Fibroblast of peridontal ligament (primary cell): ENCODE measurements at regions not wholly inside any gene's neighbourhood (a gene's known extent, or its start where the extent isn't known, plus 50 kb on each side); places are given as distances from the start of the nearest gene placed in this dataset.

Experiments
- DNase-seq: peaks from one replicate; pipeline ENCODE4 v3.0.0-alpha.2; 2010; ENCODE audit errors: extremely low read depth

DNA sequence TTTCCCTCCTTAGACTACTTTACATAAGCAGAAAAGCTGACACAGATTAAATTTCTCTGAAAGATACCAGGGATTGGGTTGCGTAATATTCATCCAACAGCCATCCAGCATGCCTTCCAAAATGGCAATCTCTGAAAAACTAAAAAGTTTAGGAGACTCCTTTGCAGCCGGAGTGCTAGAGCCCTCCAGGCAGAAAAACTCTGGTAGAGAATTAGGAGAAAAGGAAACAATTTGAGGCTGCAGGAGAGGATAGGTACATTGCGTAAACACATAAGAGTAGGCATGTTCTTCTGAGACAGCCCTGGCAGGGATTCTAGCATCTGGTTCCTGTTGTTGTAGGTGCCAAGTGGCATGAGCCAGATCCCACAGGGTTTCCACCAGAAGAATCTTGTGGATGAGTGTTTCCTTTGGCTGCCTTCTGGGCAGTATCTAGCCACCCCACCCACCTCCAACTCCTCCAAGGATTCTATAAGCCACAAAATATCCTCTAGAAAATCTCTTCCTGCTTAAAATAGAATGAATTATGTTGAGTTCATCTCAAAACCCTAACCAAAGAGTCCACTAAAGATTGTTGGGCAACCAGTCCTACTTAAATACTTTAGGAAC, 402.4 kb downstream of the HGF start:
- peak; percentile 98 for DNase-seq

DNA sequence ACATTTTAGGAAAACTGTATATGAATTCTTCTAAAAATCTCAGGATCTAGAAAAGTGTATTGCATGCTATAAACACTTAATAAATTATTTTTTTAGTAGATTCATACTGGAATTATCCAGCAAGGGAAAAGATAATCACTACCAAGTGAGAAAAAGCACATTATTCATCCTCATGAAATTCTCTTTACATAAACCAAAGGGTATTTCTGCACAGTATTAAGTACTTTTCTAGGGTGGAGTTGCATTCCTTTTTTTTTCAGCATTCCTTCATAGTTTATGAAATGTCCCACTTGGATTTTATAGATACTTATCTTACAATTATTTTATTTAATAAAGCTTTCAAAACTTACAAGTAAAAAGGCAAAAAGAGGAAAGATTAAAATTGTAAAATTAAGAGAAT, 403.3 kb downstream of the HGF start:
- peak; percentile 26 for DNase-seq

DNA sequence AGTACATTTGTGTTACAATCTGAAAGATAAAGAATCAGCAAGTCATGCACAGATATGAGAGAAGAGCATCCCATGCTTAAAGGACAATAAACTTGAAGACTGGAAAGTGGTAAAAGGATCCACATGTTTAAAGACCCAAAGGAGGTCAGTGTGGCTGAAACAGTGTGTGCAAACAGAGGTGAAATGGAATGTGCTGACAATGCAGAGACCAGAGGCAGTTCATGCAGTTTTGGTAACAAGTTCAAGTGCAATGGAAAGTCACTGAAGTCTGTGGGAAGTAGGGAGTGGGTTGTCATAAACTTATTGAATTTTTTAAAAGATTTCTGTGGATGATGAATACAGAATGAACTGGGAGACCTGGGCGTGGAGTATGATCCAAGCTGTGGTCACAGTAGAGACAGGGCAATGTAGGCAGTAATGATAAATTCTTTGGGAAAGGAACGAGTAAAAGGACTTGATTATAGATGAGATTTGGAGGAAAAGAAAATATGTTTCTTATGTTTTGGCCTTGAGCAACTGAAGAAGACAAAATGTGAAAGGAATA, 408.0 kb downstream of the HGF start:
- peak; percentile 45 for DNase-seq

DNA sequence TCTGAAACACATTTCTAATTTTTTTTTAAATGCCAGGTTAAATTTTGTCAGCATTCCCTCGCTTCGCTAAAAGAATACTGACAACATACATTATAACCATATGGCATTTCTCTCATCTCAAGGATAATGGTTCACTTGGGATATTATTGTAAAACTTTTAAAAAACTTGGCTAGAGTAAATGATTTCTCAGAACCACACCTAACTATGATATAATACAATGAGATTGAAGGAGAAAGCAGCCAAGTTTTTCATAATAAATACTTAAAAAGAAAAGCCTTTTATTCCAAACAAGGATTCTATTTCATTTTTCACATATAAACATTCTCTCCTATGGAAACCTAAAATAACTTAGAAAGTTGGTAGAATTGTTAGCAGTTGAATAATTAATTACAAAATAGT, 413.9 kb downstream of the HGF start:
- no peak for DNase-seq

DNA sequence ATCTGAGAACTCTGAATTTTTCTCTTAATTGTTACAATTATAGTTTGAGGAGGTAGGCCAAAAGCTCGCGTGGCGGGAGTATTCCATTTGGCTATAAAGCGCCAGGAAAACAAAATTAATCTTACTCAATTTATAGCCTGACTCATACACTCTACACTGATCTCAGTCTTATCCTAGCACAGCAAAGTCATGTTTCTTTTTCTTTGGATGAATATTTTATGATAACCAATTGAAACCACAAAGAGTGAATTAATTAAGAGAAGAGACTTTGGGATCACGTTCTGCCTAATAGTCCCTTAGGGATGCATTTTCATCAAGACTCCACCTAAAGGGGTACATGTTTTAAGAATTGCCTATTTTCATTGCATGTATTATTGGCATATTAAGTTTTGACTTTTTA, 420.8 kb downstream of the HGF start:
- DNase-seq = no peak

DNA sequence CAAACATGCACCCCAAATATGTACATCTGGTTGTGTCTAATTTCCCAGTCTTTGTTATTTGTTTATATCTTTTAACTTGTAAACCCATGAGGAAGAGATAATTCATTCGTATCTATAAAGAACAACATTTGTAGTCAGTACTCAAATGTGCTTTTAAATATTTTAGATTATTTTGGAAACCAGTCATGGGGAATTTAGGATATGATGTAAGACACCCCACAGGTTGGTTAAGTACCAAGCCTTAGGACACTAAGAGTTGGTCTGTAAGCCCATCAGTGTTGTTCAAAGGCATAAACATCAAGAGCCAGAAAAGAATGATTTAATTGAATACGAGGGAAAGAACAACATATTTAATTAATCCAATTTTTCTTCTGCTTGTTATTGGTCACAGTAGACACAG, 421.1 kb upstream of the SEMA3C start:
- DNase-seq = peak; percentile 11

DNA sequence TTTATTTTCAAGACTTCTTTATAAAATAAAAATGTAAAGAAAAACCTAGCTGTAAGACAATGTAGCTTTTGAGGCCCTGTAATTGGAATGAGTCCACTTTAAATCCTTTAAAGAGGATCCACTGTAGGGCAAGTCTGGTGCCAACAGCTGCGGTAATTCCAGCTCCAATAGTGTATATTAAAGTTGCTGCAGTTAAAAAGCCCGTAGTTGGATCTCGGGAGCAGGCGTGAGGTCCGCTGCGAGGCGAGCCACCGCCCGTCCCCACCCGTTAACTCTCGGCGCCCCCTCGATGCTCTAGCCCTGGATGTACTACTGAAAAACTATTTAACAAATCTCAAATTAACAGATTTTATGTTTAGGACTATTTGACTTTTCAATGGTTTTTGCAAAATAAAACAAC, 414.7 kb upstream of the SEMA3C start:
- no peak for DNase-seq

DNA sequence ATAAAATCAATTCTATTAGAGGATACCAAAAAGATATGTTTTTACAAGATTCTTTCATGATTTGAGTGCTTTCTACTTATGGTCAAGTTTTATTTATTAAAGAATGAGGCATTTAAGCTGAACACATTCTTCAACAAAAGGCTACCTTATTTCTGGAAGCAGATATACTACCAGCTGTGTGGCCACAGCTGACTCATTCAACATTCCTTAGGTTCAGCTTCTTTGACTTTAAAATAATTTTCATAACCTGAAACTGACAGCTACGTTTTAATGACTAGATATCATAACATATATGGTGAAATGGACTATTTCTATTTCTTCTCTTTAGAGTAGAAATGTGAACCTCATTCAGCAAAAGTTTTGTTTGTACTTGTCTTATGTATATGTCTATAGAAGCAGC, 414.2 kb upstream of the SEMA3C start:
- DNase-seq = peak; percentile 55

DNA sequence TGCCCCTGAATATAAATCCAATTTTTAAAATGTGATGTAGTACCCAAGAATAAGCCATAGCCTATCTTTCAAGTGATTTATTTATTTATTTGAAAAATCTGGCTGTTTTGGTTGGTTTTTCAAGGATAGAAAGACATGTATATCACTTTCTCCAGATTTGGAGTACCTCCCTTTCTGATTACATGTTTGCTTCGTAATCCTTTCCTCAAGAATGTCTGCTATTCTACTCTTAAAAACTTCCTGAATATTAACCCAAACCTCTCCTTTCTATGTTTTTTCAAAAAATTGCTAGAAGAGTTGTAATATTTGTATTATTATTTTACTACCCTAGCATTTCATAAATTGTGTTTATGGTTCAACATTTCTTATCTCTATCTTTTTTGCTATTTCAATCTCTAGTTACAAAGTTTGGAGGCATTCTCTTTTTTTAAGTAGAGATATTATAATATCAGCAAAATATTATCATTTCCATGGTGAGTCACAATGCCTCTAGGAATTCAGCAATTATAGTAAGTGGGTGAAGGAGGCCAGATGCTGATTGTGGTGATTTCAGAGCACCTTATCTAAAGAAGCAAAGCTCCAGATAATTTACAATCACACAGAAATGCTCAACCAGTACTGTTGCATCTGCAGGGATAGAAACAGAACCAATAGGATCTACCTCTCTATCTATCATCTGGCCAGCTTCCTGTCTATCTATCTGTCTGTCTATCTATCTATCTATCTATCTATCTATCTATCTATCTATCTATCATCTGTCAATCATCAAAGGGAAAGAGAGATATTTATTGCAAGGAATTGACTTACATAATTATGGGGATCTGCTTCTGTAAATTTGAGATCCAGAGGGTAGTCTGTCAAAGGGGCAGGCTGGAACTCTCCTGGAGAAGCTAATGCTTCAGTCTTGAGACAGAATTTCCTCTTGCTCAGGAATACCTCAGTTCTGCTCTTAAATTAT, 412.5 kb upstream of the SEMA3C start:
- DNase-seq = peak; percentile 55

DNA sequence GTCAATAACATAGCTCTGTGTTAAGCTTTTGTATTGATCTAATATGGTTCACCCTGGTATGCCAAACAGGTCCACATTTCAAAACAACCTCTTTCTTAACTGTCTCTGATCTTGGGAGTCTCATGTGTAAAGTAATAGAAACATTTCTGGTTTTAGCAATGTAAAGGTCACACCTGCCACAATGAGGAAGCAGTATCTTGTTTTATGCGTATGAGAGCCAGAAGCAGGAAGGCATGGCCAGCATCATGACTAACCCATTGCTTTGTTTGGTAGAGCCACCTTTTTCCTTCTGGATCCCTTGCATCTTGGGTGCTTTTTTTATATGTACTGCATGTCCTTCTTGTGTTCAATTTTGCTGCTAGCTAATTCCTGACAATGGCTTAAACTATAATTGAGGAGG, 411.3 kb upstream of the SEMA3C start:
- DNase-seq = no peak

DNA sequence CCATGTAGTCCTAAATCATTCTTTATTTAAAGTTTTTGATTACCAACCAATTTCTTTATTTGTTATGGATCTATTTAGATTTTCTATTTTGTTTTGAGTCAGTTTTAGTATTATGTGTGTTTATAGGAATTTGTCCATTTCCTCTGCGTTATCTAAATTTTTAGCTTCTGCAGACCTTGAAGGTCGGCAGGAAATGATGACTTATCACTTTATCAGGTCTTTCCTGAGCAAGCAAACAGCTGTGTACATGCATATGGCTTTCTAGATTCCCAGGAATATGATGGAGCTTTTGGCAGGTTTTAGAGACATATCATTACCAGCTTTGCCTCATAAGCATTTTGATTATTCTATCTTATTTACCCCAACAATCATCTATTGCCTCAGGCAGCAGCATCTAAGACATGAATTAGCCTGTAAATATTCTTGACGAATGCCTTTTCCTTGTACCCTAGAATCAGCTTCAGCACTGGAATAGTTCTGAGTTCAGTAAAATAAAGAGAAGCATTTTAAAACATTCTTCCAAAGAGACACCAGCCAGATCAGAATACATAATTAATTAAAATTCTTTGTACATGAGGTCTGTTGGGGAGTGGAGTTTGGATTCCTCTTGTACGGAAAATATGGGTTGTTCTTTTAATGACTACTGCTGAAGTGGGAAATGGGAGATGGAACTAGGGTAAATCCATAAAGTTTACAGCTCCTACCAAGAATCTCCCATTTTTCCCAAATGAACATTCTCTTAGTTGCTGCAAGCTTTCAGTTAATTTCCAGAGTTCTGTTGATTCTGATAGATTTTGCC, 408.8 kb upstream of the SEMA3C start:
- peak; percentile 19 for DNase-seq

DNA sequence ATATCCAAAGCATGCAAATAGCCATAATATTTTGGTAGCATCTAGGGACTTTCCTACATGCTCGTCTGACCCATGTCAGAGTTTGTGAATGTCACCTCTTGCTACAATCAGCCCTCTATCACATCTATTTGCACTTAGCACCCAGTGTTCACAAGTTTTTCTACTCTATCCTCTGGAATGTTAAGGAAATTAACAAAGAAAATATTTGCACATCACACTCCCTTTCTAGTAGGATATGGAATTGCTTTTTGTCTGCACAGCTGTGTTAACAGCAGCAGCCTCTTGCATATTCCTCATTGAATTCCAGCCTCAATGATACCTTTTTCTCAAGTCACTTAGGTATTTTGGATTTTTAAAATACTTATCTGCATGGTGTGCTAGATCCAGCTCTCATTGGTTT, 403.1 kb upstream of the SEMA3C start:
- DNase-seq = no peak

DNA sequence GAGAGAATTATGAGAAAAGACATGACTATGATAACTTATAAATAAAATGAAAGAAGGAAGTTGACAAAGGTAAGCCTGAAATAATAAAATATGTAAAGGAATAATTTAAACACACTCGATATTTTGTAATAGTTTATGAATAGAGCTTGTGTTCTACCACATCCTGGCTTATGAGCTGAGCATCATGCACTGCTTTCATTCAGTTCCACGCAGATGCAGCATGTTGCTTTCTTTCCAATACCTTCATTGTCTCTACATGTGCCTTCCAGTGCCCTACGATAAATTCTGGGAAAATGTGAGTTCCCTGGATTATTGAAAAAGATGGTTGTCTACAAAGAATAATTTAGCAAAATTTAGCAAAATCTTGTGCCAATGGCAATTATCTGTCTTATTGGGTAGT, 398.9 kb upstream of the SEMA3C start:
- DNase-seq = no peak

DNA sequence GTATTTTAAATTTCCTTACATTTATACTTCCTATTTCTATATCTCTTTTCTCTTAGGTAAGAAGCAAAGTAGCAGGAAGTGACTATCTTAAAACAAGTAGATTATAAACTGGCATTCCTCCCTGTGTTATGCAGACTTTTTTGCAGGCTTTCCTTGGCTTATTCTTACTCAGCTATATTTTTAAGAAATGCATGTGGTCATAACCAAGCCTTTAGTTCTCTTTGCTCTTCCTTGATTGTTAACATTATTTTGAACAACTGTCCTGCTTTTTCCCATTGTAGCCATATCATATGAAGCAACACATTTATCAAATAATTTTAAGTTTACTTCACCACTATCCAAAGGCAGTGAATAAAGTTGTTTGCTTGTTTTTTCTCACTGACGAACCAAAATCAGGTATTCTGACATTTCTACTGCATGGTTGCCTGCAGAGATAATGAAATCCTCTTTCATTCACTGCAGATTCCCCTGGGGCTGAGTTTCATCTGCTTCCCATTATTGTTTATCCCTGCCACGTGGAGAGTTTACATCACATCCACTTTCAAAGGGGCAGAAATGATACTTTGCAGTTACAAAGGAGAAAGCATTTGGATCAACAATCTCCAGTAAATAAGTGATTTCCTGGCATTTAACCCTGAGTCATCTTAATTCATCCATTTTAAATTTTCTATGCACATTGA, 389.9 kb upstream of the SEMA3C start:
- peak; percentile 59 for DNase-seq

DNA sequence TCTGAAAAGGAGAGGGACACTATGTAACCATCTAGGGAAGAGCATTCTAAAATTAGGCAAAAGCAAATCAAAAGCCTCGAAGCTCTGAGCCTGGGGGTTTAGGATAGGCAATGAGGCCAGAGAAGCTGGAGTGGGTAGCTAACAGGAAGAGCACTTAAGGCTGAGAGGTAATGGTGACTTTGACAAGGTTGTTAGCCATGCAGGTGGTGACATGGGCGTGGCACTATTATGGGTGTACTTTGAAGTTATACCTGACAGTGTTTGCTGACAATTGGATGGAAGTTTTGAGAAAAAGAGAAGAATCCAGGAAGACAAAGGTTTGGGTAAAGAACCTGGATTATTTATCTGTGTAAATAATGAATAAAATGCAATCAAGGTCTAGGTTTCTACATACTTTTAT, 383.0 kb upstream of the SEMA3C start:
- no peak for DNase-seq

DNA sequence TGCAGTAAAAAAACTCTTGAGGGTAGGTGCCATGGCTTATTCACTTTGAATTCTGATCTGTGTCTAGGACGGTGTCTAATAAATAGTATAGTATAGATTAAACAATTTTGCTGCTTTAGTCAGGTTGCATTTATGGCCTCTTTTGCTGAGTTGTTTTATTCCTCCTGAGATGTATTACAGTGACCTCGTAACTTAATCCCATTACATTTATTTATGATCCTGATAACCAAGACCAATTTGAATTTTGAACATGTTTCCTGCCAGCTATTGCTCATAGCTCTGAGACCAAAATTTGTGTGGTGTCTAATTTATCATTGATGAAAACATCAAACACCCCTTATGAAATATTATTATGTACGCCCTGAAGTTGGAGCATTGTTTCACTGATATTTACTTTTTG, 381.9 kb upstream of the SEMA3C start:
- no peak for DNase-seq

DNA sequence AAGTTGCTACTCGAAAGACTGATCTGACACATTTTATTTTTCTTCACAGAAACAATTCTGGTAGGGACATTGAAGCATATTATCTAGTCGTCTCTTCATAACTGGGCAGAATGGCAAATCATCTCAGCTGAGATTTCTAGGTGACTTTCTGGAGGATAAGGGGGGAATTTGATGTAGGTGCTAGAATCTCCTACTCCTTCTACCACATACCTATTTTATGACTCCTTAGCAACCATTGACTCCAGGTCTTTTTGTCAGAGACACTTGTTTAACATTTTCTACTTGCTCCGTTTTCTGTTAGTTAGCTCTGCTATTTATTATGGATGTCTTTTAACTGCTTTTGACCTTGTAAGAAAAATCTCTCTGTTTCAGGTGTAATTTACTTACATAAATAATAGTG, 380.9 kb upstream of the SEMA3C start:
- no peak for DNase-seq

DNA sequence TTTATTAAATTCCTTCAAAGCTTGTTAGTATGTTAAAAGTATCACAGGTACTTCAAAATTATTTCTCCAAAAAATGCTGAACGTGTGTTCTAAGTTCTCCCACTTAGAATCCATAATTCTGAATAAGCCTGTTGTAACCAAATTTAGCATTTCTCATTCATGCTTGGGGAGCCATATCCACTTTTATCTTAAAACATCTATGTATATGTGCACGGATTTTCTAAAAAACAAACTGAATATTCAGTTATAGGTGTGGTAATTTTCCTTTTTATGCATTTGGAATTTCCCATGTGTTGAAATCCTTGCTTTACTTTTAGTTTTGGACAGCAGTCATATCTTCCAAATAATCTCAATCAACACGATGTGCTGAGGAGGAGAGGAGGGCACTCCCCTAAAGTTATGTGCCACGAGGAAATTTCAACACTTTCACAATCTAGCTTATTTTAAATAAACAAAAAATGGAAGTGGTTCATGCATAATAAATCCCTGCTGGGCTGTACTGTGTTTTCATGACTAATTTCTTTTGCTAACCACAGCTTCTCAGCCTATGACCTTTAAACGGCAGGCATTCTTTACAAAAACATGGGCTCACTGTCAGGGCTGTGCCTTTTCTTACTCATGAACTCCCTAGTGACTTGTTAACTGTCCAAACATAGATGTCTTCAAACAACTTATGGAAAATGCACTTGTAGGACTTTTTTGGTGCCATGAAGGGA, 380.3 kb upstream of the SEMA3C start:
- peak; percentile 98 for DNase-seq

DNA sequence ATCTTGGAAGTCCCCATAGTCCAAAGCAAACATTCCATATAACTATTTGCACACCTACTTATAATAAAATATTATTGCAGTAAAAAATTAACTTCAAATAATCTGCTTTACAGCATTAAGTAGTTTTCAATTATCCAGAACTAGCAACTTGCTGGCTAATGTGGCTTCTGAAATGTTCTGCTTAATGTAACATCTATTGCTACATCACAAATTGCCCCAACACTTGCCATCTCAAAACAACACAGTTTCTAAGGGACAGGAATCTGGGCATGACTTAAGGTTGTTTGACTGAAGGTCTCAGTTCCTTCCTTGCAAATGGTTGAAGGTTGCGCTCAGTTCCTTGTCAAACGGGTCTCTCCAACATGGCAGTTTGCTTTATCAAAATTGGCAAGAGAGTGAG, 378.5 kb upstream of the SEMA3C start:
- DNase-seq = no peak

DNA sequence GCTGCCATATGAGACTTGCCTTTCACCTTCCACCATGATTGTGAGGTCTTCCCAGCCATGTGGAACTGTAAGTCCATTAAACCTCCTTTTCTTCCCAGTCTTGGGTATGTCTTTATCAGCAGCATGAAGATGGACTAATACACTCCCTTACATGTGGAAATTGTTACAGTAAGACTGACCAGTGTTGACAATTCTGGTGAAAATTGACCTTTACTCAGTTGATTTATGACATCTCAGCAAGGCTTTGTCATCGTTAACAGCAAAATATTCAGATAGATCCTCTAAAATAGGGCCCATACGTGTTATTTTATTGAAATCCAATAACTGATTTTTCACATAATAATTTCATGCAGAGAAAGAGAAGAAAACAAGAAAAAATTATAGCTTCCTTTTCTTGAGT, 377.9 kb upstream of the SEMA3C start:
- no peak for DNase-seq

DNA sequence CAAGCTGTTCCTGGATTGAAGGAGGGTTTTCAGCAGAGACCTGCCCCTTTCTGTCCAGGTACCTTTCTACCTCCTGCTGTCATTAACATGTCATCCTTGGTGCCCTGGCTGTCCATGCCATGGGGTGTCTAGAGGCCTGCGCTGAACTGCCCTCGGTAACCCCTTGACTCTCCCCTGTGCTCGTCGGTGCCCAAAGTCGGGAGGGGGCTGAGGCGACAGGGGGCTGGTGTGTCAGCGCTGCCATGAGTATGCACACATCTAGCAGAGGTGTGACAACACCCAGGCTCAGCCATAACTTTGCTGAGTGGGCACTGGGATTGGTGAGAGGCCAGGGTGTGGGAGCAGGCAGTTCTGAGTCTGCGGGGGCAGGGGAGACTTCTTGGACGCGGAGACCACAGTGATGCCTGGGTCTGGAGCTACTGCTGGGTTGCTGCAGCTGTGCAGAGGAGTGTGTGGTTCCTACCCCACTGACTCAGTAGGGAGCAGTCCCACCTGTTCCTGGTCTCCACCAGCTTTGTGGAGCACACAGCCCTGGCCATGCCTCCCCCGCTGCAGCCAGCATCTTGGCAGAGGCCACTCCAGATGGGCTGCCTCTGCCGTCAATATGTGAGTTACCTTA, 376.2 kb upstream of the SEMA3C start:
- no peak for DNase-seq
